ENCODE measurements at regions not wholly inside any gene's neighbourhood (a gene's known extent, or its start where the extent isn't known, plus 50 kb on each side); places are given as distances from the start of the nearest gene placed in this dataset.

- TF ChIP-seq POLR2A (IDR thresholded peaks at IDR 0.05) = no peak
- TF ChIP-seq, protein P1, sequence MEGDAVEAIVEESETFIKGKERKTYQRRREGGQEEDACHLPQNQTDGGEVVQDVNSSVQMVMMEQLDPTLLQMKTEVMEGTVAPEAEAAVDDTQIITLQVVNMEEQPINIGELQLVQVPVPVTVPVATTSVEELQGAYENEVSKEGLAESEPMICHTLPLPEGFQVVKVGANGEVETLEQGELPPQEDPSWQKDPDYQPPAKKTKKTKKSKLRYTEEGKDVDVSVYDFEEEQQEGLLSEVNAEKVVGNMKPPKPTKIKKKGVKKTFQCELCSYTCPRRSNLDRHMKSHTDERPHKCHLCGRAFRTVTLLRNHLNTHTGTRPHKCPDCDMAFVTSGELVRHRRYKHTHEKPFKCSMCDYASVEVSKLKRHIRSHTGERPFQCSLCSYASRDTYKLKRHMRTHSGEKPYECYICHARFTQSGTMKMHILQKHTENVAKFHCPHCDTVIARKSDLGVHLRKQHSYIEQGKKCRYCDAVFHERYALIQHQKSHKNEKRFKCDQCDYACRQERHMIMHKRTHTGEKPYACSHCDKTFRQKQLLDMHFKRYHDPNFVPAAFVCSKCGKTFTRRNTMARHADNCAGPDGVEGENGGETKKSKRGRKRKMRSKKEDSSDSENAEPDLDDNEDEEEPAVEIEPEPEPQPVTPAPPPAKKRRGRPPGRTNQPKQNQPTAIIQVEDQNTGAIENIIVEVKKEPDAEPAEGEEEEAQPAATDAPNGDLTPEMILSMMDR (IDR thresholded peaks at IDR 0.05) = no peak
Observed at GRCh38 chr12:78804262-78804661, 60.3 kb upstream of the SYT1 start.
